Ecto neural progenitor cell (in vitro differentiated cells): ENCODE measurements at regions not wholly inside any gene's neighbourhood (a gene's known extent, or its start where the extent isn't known, plus 50 kb on each side); places are given as distances from the start of the nearest gene placed in this dataset.
"Not testable (repeated sequence)": the region's sequence is repeated elsewhere in the genome, so short reads cannot be mapped to it uniquely, and the experiment has no call there.

ENCODE experiments used
- DNase-seq: peaks from one replicate; pipeline ENCODE4 v3.0.0-alpha.2; 2018; ENCODE audit warnings: low spot score

GRCh38 chrX:101823236-101823635 lies 108.6 kb downstream of the ZMAT1 start:
- no peak for DNase-seq

DNA sequence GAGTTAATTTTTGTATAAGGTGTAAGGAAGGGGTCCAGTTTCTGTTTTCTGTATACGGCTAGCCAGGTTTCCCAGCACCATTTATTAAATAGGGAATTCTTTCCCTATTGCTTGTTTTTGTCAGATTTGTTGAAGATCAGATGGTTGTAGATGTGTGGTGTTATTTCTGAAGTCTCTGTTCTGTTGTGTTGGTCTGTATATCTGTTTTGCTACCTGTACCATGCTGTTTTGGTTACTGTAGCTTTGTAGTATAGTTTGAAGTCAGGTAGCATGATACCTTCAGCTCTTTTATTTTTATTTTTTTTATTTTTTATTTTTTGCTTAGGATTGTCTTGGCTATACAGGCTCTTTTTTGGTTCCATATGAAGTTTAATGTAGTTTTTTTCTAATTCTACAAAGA lies 114.1 kb downstream of the ZMAT1 start:
- DNase-seq: not testable (repeated sequence)

DNA sequence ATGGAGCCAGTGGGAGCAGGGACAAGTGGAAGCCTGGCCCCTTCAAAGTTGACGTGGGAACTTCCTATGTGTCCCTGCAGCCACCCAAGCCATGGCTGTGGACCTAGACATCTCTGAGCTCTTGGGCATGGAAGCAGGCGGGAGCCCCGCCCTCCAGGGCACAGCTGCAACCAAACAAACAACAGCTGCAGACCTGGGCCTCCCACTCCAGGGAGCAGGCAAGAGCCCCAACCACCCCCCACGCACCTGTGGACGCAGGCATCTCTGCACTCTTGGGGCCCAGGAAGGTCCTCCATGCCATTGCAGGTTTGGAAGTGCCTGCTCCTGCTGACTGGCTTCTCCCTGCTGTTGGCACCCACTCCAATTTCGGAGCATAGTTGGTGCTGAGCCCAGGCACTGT lies 118.6 kb downstream of the ZMAT1 start:
- DNase-seq: no peak

- DNase-seq: no peak
Measured at GRCh38 chrX:101803451-101803850, 128.4 kb downstream of the ZMAT1 start.

GRCh38 chrX:101799387-101799786 lies 132.4 kb downstream of the ZMAT1 start:
- peak; percentile 75 for DNase-seq

DNA sequence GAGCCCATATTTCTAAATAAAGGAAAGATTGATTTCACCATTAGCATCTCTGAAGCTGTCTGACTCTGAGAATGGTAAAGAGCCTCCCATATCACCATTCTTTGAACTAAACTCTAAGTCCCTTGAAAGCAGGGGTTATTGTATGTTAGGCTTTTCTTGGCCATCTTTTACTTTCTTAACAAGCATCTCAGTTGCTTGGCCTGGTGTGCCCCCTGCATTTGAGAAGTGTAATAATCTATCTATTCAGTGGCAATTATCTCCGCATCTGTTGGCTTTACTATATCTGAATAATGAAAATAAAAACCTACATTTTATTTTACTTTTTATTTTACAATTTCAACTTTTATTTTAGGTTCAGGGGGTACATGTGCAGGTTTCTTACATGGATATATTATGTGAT lies 128.3 kb upstream of the ARMCX2 start:
- DNase-seq: no peak

GRCh38 chrX:101785142-101785541 lies 125.5 kb upstream of the ARMCX2 start:
- DNase-seq: no peak

- DNase-seq: not testable (repeated sequence)
Measured at GRCh38 chrX:101780421-101780820, 120.8 kb upstream of the ARMCX2 start.

GRCh38 chrX:101774340-101774739 lies 114.7 kb upstream of the ARMCX2 start:
- DNase-seq: no peak

DNA sequence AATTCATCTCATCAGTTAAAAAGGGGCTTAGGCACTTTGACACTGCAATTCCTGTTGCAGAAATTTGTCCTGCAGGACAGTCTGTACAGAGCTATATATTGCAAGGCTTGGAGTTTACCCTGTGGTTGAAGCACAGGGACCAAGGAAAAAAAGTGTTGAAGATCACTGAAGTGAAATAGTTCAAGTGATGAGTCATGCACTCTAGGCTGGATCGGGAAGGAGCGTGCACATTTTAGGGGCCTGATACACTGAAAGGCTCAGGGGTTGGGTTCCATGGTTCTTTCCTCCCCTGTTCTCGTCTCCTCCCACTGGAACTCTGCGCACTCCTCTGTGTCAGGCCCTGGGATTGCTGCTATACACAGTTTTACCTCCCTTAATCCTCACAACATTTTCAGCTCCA lies 104.9 kb upstream of the ARMCX2 start:
- DNase-seq: no peak

DNA sequence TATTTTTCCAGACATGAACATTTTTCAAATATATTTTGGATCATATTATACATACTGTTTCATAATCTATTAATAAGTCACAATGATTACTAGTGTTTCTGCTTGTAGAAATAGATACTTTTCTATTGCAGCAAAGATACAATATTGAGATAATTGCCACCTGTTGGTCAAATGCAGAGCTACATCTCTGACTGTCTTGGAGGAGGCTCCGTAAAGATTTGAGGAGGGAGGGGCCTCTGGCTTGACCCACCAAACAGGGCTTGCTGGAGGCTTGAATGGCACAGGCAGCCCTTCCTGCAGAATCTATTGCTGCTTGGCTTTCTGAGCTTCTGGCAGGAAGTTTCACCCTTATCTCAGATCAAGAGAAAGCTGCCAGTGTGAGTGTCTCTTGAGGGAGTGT lies 99.3 kb upstream of the ARMCX2 start:
- DNase-seq: peak; percentile 54

DNA sequence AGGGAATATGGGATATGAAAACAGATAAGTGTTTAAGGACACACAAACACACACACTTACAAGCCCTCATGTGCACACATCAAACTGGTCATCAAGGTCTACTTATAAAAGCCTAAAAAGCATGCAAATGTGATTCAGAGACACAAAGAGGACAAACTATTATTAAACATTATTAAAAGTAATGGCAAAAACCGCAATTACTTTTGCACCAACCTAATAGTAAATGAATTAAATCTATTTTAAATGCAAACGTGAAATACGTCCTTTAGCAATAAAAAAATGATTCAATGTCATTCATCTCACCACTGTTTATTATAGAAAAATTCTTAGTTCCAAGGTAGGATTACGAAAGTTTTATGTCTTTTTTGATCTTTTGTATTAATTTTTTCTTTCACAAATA lies 91.1 kb upstream of the ARMCX2 start:
- no peak for DNase-seq

DNA sequence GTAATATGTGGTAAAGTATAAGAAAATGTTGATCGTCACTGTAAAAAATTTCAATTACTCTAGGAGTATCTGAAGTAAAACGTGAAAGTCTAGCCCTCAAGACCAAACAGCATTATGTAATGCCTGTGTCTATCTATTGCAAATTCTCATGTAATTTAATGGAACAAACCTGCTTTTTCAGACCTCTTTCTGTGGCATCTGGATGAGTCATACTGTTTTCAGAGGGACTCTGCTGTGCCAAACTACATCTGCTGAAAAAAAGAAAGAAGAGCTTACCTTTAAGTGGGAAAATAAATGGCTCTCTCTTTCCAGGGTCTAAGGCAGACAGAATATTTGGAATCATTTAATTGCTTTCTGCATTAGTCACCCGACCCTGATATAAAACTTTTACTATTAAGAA lies 89.8 kb upstream of the ARMCX2 start:
- no peak for DNase-seq

- no peak for DNase-seq
Measured at GRCh38 chrX:101745046-101745445, 85.4 kb upstream of the ARMCX2 start.

GRCh38 chrX:101744085-101744484 lies 84.4 kb upstream of the ARMCX2 start:
- no peak for DNase-seq

DNA sequence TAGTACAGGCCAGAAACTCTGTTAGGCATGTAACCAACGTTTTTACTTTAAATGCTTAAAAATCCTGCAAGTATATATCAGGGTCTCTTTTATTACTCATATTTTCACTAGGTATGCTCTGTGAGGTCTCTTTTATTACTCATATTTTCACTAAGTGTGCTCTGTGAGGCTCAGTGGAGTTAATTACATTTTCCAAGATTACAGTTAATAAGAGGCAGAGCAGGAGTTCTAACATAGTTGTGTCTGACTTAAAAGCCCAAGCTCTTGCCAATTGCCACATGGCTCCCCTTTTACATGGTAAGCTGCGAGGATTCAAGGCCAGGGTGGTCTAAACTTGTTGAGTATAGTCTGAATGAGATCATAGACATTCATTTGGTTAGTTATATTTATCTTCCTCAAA lies 81.0 kb upstream of the ARMCX2 start:
- DNase-seq: no peak

GRCh38 chrX:101738867-101739266 lies 79.2 kb upstream of the ARMCX2 start:
- DNase-seq: not testable (repeated sequence)

GRCh38 chrX:101738411-101738810 lies 78.8 kb upstream of the ARMCX2 start:
- not testable (repeated sequence) for DNase-seq

DNA sequence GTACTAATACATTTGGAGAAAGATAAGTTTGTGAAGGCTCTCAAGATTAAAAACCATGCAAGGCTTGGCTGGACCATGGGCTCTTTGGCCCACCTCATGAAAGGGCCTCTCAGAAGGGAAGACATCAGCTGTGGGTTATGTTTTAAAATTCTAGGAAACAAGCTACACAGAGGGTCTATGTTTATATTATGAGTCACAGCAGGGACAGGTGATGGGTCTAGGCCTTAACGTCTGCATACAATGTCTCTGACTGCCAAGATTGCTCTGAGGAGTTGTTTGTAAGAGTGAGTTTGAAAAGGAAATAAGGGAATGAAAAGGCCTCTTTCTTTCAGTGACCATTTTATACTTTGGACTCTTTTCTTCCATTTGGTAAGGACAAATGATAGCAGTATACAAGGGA lies 77.0 kb upstream of the ARMCX2 start:
- DNase-seq: no peak

- DNase-seq: no peak
Measured at GRCh38 chrX:101732870-101733269, 73.2 kb upstream of the ARMCX2 start.

DNA sequence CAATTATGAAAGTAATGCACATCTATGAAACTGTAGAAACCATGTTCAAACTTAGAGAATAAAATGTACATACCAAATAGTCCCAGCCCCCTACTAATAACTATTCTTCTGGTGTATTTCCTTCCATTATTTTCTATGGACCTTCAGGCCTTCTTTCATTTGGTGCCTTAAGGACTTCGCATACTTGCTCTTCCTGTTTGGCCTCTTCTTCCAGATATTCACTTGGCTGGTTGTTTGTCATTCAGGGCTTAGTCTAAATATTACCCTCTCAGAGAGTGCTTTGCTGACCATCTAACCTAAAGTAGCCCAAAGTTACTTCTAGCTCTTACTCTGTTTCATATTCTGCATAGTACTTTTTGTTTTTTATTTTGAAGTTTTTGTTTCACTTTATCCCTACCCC lies 70.3 kb upstream of the ARMCX2 start:
- no peak for DNase-seq
